IPS-NIHi7 (cell line): ENCODE measurements at regions not wholly inside any gene's neighbourhood (a gene's known extent, or its start where the extent isn't known, plus 50 kb on each side); places are given as distances from the start of the nearest gene placed in this dataset.

ENCODE experiments used
- DNase-seq: peaks from one replicate; pipeline ENCODE4 v3.0.0; 2012; ENCODE audit warnings: mixed read lengths; ENCODE audit errors: extremely low spot score

- no peak for DNase-seq
These were observed 1509.4 kb downstream of the TECRL start for GRCh38 chr4:62899646-62900364.

- DNase-seq, result no peak
These were observed 1511.1 kb downstream of the TECRL start for GRCh38 chr4:62898115-62898514.

DNA sequence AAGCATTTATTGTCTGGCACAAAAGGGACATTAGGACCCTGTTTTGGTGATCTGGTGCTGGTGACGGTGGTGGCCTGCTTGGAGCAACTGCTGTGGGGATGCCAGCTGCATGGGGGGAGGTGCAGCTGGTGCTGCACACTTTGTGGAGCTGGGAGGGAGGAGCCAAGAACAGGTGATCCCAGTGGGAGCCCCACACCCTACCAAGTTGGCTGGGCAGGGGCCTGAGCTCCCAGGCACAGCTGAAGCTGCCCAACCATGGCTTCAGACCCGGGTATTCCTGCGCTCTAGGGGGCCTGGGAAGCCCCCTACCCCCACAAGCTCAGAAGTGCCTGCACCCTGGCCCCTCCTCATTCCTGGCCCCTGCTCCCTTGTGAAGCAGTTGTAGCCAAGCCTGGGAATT, 1512.5 kb downstream of the TECRL start:
- DNase-seq, result no peak

DNA sequence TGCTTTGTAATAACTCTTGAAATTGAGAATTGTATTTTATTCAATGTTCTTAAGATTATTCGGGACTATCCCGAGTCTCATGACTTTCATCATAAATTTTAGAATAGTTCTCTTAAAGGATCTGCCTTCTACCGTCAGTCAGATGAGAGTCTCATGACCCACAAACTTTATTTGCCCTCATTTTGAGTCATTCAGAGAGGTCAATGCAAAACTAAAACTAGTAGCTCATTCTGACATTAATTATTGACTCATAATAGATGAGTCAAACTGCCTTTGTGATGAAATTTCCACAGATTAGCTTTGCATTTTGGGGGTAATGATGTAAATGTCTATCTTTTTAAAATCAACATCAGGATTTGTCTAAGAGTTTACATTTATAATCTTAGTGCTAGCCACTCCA, 1527.3 kb downstream of the TECRL start:
- DNase-seq, result no peak

DNA sequence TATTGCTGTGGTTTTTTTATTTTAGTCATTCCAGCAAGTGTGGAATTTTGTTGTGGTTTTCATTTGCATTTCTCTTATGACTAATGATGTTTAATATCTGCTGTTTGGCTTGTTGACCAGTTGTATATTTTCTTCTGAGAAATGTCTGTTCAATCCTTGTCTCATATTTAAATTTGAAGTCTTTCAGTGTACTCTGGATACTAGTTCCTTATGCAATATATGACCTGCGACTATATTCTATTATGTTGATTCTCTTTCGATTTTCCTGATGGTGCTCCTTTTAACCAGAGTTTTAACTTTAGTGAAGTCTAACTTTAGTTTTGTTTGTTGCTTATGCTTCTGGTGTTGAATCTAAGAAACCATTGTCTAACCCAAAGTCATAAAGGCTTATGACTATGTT, 1528.0 kb downstream of the TECRL start:
- DNase-seq, result no peak

- no peak for DNase-seq
These were observed 1536.4 kb downstream of the TECRL start for GRCh38 chr4:62872856-62873255.

GRCh38 chr4:62871078-62871477, 1538.2 kb downstream of the TECRL start:
- DNase-seq, result no peak

GRCh38 chr4:62870451-62870850, 1538.8 kb downstream of the TECRL start:
- DNase-seq, result no peak

DNA sequence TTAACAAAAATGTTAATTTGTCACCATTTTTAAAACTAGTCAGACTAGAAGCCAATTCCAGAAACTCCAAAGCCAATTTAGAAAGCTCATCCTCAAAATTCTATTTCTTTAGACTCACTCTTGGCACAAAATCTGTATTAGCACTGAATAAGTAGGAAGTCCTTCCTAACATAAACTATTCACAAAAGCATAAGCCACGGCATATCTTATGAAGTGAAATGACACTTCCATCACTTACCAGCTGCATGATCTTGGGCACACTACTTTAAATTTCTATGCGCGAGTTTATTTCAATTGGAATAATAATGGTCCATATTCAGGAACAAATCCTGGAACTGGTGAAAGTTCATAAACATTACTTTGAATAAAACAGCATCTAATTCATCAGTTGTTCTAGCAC, 1544.0 kb downstream of the TECRL start:
- no peak for DNase-seq

DNA sequence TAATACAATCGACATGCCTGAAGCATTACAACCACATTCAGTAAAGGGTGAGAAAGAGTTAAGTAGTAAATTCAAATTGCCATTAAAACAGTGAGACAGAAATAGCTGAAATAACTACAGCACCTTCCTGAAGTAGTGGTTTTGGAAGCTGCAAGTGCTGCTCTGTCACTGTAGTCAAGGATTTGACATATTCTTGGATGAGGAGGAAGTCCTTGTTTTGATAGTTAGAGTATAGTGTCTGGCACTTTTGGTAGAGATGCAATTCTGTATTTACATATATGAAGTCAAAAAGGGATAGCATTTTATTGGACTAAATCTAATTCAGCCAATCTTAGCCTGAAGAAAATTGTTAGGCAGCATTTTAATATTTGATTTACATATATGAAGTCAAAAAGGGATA, 1559.6 kb downstream of the TECRL start:
- DNase-seq, result no peak

GRCh38 chr4:62835631-62836030, 1573.6 kb downstream of the TECRL start:
- no peak for DNase-seq

DNA sequence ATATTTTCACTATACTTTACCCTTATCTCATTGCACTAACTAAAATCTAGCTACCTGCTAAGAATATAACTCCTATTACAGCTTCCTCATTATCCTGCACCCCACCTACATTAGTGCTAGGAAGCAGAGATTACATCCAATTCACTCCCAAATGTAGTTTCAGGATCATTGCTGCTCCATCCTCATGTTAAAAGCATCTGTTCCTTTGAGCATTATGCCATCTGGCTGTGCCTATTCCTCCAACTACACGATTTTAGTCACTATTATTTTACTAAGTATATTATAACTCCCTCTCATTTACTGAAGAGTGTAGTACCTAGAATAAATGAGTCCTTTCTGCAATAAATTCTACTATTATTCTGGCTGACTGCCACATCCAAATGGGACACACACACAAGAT, 1586.9 kb downstream of the TECRL start:
- no peak for DNase-seq

DNA sequence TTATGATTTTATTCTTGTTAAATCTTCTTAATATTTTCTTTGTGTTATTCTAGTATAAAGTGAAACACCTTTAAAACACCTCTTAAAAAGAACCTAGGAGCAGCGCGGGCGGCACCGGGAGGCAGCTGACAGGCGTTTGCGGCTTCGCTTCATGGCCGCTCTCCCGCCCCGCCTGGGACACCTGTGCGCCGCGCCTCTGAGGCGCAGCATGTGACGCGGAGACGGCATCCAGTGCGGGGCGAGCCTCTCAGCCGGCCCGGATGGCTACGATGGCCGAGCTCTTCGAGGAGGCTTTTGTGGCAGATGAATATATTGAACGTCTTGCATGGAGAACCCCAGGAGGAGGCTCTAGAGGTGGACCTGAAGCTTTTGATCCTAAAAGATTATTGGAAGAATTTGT, 1592.7 kb downstream of the TECRL start:
- DNase-seq, result no peak

DNA sequence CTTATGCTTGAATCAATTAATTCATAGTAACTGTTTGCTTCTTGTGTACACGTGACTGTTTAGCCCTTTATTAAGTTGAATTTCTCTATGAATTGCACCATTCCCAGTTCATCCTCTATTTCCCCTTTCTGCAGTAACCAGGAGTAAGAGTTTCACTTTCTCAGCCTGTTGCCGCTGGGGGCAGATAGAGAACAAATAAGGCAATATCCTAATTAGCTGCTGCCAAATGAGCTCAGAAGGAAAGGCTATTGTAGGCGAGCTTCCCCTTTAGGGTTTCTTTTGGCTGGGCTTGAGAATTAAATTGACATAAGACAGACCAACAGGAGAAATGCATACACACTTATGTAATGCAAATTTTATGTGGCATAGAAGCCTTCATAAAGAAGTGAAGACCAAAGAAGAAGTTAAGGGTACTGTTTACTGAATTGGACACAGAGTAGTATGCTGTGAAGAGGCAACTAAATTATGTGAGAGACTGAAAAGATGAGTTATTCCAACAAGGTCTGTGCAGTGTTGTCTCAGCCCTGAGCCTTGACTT, 1594.7 kb downstream of the TECRL start:
- DNase-seq, result no peak

GRCh38 chr4:62806816-62807215, 1602.4 kb downstream of the TECRL start:
- no peak for DNase-seq

DNA sequence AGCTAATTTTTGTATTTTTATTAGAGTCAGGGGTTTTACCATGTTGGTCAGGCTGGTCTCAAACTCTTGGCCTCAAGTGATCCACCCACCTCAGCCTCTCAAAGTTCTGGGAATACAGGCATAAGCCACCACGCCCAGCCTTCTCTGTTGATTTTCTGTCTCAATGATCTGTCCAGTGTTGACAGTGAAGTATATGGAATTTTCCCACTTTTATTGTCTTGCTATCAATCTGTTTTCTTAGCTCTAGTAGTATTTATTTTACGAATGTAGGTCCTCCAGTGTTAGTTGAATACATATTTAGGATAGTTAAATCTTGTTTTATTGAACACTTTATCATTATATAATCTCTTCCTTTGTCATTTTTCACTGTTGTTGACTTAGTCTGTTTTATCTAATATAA, 1603.9 kb downstream of the ADGRL3 start:
- DNase-seq, result no peak

- DNase-seq, result no peak
These were observed 1597.1 kb downstream of the ADGRL3 start for GRCh38 chr4:62797221-62797620.

DNA sequence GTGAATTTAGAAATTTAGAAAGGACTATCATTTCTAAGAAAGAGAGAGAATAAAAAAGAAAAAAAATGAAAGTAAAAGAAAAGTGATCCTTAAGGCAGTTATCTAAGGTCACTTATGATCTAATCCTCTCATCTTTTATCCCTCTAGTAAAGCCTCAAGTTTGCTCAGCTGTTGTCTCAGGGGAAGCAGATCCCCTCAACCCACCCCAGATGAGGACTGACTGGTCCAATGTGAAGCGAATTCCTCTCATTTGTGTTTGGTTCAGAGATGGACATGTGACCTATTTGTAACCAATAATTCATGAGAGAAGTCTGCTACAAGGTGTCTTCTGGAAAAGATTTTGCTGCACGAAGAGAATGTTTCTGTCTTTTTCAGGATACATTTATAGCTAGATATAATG, 1591.3 kb downstream of the ADGRL3 start:
- DNase-seq, result no peak

DNA sequence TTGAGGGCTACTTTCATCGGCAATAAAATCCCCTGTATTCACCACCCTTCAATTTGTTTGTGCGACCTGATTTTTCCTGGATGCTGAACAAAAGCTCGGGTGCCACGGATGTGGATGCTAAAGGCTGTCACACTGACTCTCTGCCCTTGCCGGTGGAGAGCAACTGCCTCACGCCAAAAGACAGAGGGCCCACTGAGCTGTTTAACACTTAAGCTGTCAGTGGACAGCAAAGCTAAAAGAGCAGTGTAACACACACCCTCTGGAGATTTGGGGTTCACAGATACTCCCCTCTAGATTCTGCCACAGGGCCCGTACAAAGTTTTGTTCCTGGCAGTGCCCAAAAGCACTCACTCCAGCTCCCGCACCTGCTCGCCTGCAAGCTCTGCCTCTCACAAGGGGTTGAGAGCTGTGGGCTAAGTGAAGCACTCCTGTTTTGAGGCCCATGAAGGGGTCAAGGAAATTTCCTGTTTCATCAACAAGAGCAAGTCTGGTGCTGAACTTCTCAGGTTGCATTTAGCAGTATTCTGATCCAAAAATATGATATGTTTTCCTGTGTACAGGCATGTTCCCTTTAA, 1571.9 kb downstream of the ADGRL3 start:
- DNase-seq, result no peak

GRCh38 chr4:62740296-62740695, 1540.2 kb downstream of the ADGRL3 start:
- no peak for DNase-seq

GRCh38 chr4:62717154-62717553, 1517.0 kb downstream of the ADGRL3 start:
- no peak for DNase-seq

- DNase-seq, result no peak
These were observed 1511.4 kb downstream of the ADGRL3 start for GRCh38 chr4:62711575-62711974.

DNA sequence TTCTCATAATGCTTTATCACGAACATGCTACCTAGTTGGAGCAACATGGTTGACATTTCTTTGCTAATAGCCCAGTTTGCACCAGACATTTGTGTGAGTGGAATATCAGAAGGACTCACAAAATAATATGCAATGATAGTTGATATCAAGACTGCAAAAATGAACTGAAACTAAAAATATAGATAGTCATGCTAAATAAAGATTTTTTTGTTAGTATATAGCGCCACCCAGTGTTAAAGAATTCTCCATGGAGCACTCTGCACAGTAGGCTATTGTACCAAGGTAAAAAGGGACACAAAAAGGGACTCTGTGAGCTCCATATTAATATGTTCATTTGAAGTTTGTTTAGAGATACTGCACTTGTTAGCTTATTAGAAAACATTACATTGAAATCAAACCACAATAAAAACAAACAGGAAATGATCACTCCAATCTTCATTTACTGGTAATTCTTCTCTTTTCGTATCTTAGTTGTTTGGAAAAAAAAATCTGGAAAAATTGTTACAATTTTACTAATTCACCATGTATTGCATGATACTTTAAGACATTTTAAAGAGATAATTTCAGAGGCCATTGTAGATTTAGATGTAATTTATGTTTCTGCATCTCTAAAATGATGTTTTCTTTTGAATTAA, 1509.6 kb downstream of the ADGRL3 start:
- peak; percentile 17 for DNase-seq
